ENCODE measurements at regions not wholly inside any gene's neighbourhood (a gene's known extent, or its start where the extent isn't known, plus 50 kb on each side); places are given as distances from the start of the nearest gene placed in this dataset.

GRCh38 chr2:149826471-149827125 lies 239.0 kb upstream of the MMADHC start:
- TF ChIP-seq OSR1 (CRISPR knock-in tag; IDR thresholded peaks at IDR 0.05) (no peak), PATZ1 (CRISPR knock-in tag; IDR thresholded peaks at IDR 0.05; ENCODE audit: borderline replicate concordance) (no peak), PPARA (CRISPR knock-in tag; IDR thresholded peaks at IDR 0.05; ENCODE audit: borderline replicate concordance) (no peak), BACH2 (CRISPR knock-in tag; IDR thresholded peaks at IDR 0.05; ENCODE audit: borderline replicate concordance) (no peak), POU6F1 (CRISPR knock-in tag; IDR thresholded peaks at IDR 0.05; ENCODE audit: borderline replicate concordance, low read depth) (no peak), ZFP3 (CRISPR knock-in tag; IDR thresholded peaks at IDR 0.05) (no peak), TOX (CRISPR knock-in tag; IDR thresholded peaks at IDR 0.05; ENCODE audit: borderline replicate concordance) (no peak), ARNTL (CRISPR knock-in tag; IDR thresholded peaks at IDR 0.05; ENCODE audit: borderline replicate concordance, low read depth) (no peak), ZC3H10 (CRISPR knock-in tag; IDR thresholded peaks at IDR 0.05) (no peak), TCF4 (CRISPR knock-in tag; IDR thresholded peaks at IDR 0.05; ENCODE audit: borderline replicate concordance) (no peak), ESRRG (CRISPR knock-in tag; IDR thresholded peaks at IDR 0.05) (no peak), ISL1 (CRISPR knock-in tag; IDR thresholded peaks at IDR 0.05) (no peak), CREB5 (CRISPR knock-in tag; IDR thresholded peaks at IDR 0.05; ENCODE audit: low read depth) (no peak), TSHZ2 (CRISPR knock-in tag; IDR thresholded peaks at IDR 0.05) (no peak), CSDC2 (CRISPR knock-in tag; IDR thresholded peaks at IDR 0.05) (no peak), CSRNP3 (CRISPR knock-in tag; IDR thresholded peaks at IDR 0.05) (no peak), GLIS3 (CRISPR knock-in tag; IDR thresholded peaks at IDR 0.05) (no peak), ZNF8 (CRISPR knock-in tag; IDR thresholded peaks at IDR 0.05) (no peak), ZFP30 (CRISPR knock-in tag; IDR thresholded peaks at IDR 0.05) (no peak)
- no peak for ATAC-seq

GRCh38 chr2:149825473-149825872 lies 237.9 kb upstream of the MMADHC start:
- TF ChIP-seq ZC3H10 (CRISPR knock-in tag; IDR thresholded peaks at IDR 0.05): no peak
- no peak for TF ChIP-seq BACH2 (CRISPR knock-in tag; IDR thresholded peaks at IDR 0.05; ENCODE audit: borderline replicate concordance)
- TF ChIP-seq ZNF70 (CRISPR knock-in tag; IDR thresholded peaks at IDR 0.05): no peak
- TF ChIP-seq ZNF8 (CRISPR knock-in tag; IDR thresholded peaks at IDR 0.05): no peak
- TF ChIP-seq CREB5 (CRISPR knock-in tag; IDR thresholded peaks at IDR 0.05; ENCODE audit: low read depth): no peak
- TF ChIP-seq TSHZ2 (CRISPR knock-in tag; IDR thresholded peaks at IDR 0.05): no peak
- no peak for TF ChIP-seq TOX (CRISPR knock-in tag; IDR thresholded peaks at IDR 0.05; ENCODE audit: borderline replicate concordance)
- no peak for TF ChIP-seq GLIS3 (CRISPR knock-in tag; IDR thresholded peaks at IDR 0.05)
- no peak for TF ChIP-seq ZNF565 (CRISPR knock-in tag; conservative IDR thresholded peaks at IDR 0.05; ENCODE audit: low read depth)
- no peak for TF ChIP-seq ZFP3 (CRISPR knock-in tag; IDR thresholded peaks at IDR 0.05)
- TF ChIP-seq RARB (CRISPR knock-in tag; IDR thresholded peaks at IDR 0.05): no peak
- TF ChIP-seq ARNTL (CRISPR knock-in tag; IDR thresholded peaks at IDR 0.05; ENCODE audit: borderline replicate concordance, low read depth): no peak
- no peak for TF ChIP-seq OSR1 (CRISPR knock-in tag; IDR thresholded peaks at IDR 0.05)
- no peak for ATAC-seq

Data from SK-N-SH treated with all-trans-retinoic acid at 6 μM for 48 hours (cell line).